HepG2 (cell line): ENCODE measurements at regions not wholly inside any gene's neighbourhood (a gene's known extent, or its start where the extent isn't known, plus 50 kb on each side); places are given as distances from the start of the nearest gene placed in this dataset.

ENCODE experiments used
- AFF4 ChIP-seq: sonication (generic); formaldehyde crosslinking; IDR thresholded peaks from 2 replicates; pipeline ENCODE4 v1.4.0; 2020; ENCODE audit warnings: missing genetic modification reagents
- CTCF ChIP-seq: sonication (generic); formaldehyde crosslinking; IDR thresholded peaks from 2 replicates; pipeline ENCODE4 v1.5.0; 2020; ENCODE audit warnings: mild to moderate bottlenecking, missing genetic modification reagents, moderate library complexity
- EZH2 ChIP-seq: conservative IDR thresholded peaks from 2 replicates; pipeline ENCODE4 v1.6.1; 2012; ENCODE audit warnings: mild to moderate bottlenecking, low read depth, low read length, moderate library complexity
- HNF1A ChIP-seq, 2 experiments: sonication (generic) in 1 of 2; formaldehyde crosslinking in 1 of 2; IDR thresholded peaks; 2 replicates each; pipeline versions ENCODE4 v1.4.0 to v1.6.1; 2016 to 2020; ENCODE audit warnings: borderline replicate concordance in 1 of 2, low read depth in 1 of 2, mild to moderate bottlenecking in 1 of 2, missing genetic modification reagents in 1 of 2
- MTF1 ChIP-seq: sonication (generic); formaldehyde crosslinking; IDR thresholded peaks from 2 replicates; pipeline ENCODE4 v1.5.0; 2020; ENCODE audit warnings: missing genetic modification reagents
- MYC ChIP-seq: sonication (generic); formaldehyde crosslinking; IDR thresholded peaks from 2 replicates; pipeline ENCODE4 v1.9.0; 2021; ENCODE audit warnings: missing genetic modification reagents, borderline replicate concordance
- NBN ChIP-seq: fragments of 450-650 bp; conservative IDR thresholded peaks from 2 replicates; pipeline ENCODE4 v1.6.1; 2017
- POLR2AphosphoS5 ChIP-seq: IDR thresholded peaks from 2 replicates; pipeline ENCODE4 v1.6.1; 2012; ENCODE audit warnings: low read depth, low read length
- TAF1 ChIP-seq: sonication (generic); formaldehyde crosslinking; IDR thresholded peaks from 2 replicates; pipeline ENCODE4 v1.4.0; 2020; ENCODE audit warnings: missing genetic modification reagents
- ZFP91 ChIP-seq: sonication (generic); formaldehyde crosslinking; IDR thresholded peaks from 2 replicates; pipeline ENCODE4 v1.9.0; 2022; ENCODE audit warnings: missing genetic modification reagents, mild to moderate bottlenecking, borderline replicate concordance

GRCh38 chr1:47598357-47598756 lies 160.5 kb downstream of the FOXD2 start:
- no peak for TF ChIP-seq CTCF (CRISPR knock-in tag)
- TF ChIP-seq EZH2: no peak
- no peak for TF ChIP-seq POLR2AphosphoS5
- no peak for TF ChIP-seq MYC (CRISPR knock-in tag)
- no peak for TF ChIP-seq TAF1 (CRISPR knock-in tag)
- no peak for TF ChIP-seq AFF4 (CRISPR knock-in tag)
- TF ChIP-seq NBN: no peak
- TF ChIP-seq HNF1A (IDR thresholded peaks at IDR 0.05; ENCODE audit: low read depth): no peak
- no peak for TF ChIP-seq HNF1A (CRISPR knock-in tag; IDR thresholded peaks at IDR 0.05; ENCODE audit: borderline replicate concordance)
- TF ChIP-seq MTF1 (CRISPR knock-in tag): no peak
- no peak for TF ChIP-seq ZFP91 (CRISPR knock-in tag)
